GM12874 (cell line): ENCODE measurements at regions not wholly inside any gene's neighbourhood (a gene's known extent, or its start where the extent isn't known, plus 50 kb on each side); places are given as distances from the start of the nearest gene placed in this dataset.

Source experiments
- CTCF ChIP-seq: IDR thresholded peaks from 2 replicates; pipeline ENCODE4 v1.5.1; 2011; ENCODE audit warnings: low read depth, mild to moderate bottlenecking, control low read depth, low read length, moderate library complexity; ENCODE audit not compliant: insufficient read depth

GRCh38 chr4:36914106-36914505, 330.4 kb upstream of the NWD2 start:
- TF ChIP-seq CTCF: no peak

- no peak for TF ChIP-seq CTCF
Measured at GRCh38 chr4:36915717-36916116, 328.8 kb upstream of the NWD2 start.

GRCh38 chr4:36917413-36917812, 327.1 kb upstream of the NWD2 start:
- TF ChIP-seq CTCF: no peak

GRCh38 chr4:36919721-36920120, 324.8 kb upstream of the NWD2 start:
- TF ChIP-seq CTCF: no peak

GRCh38 chr4:36921476-36922216, 322.9 kb upstream of the NWD2 start:
- TF ChIP-seq CTCF: no peak

- TF ChIP-seq CTCF: no peak
Measured at GRCh38 chr4:36930562-36931111, 313.9 kb upstream of the NWD2 start.

- no peak for TF ChIP-seq CTCF
Measured at GRCh38 chr4:36944232-36944631, 300.3 kb upstream of the NWD2 start.
